ENCODE measurements at regions not wholly inside any gene's neighbourhood (a gene's known extent, or its start where the extent isn't known, plus 50 kb on each side); places are given as distances from the start of the nearest gene placed in this dataset.
"Not testable (repeated sequence)": the region's sequence is repeated elsewhere in the genome, so short reads cannot be mapped to it uniquely, and the experiment has no call there.

DNA sequence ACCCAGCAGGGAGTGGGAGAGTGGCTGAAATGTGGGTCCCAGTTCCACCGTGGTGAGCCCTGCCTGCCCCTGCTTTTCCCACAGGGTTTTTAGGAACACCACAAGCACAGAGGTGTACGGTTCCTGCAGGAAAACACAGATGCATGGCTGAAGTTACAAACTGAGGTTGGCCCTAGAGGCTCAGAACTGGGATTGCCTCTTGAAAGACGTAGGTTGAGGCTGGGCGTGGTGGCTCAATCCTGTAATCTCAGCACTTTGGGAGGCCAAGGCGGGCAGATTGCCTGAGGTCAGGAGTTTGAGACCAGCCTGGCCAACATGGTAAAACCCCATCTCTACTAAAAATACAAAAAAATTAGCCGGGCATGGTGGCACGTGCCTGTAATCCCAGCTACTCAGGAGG is 121.4 kb upstream of the KIF5B start:
- ATAC-seq, H2AFZ ChIP-seq: not testable (repeated sequence)

DNA sequence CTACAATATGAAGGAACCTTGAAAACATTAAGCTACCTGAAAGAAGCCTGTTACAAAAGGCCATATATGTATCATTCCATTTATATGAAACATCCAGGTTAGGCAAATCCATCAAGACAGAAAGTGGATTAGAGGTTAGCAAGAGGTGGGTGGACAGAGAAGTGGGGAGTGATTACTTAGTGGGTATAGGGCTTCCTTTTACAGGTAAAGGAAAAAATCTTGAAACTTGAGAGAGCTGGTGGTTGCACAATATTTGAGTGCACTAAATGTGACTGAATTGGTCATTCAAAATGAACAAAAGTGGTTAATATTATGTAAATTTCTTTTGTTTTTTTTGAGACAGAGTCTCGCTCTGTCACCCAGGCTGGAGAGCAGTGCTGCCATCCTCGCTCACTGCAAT is 119.4 kb upstream of the KIF5B start:
- no peak overlapping the region for H3K4me3 ChIP-seq
- no peaks in the 10 kb centered on the region for H3K4me1 Mint-ChIP-seq
- no peaks in the 10 kb centered on the region for H3K9me2 ChIP-seq (ENCODE audit: insufficient read depth)
- H3F3A ChIP-seq (replicated peaks; ENCODE audit: low read depth) = no peaks in the 10 kb centered on the region
- DNase-seq (ENCODE audit: low spot score) = no peak
- ATAC-seq = no peak
- H3K9me3 Mint-ChIP-seq = no peaks in the 10 kb centered on the region; the same call in 1 of the 3 replicates
- no peak overlapping the region for H3K4me2 ChIP-seq
- H2AFZ ChIP-seq = no peak overlapping the region
- H4K20me1 ChIP-seq (replicated peaks; ENCODE audit: insufficient read depth) = no peaks in the 10 kb centered on the region
- no peak overlapping the region for H3K27ac Mint-ChIP-seq
- H3K79me2 ChIP-seq (replicated peaks; ENCODE audit: insufficient read depth) = no peaks in the 10 kb centered on the region
- H3K4me1 ChIP-seq (ENCODE audit: insufficient read depth) = no peaks in the 10 kb centered on the region
- no peaks in the 10 kb centered on the region for H3K27me3 ChIP-seq (ENCODE audit: insufficient read depth)
- H3K27ac ChIP-seq (ENCODE audit: low read depth) = no peak overlapping the region
- no peaks in the 10 kb centered on the region for H3K36me3 ChIP-seq (ENCODE audit: insufficient read depth)
- no peak overlapping the region for H3K4me3 Mint-ChIP-seq
- no peaks in the 10 kb centered on the region for H3K27me3 Mint-ChIP-seq (ENCODE audit: insufficient read depth, low read depth, poor library complexity)
- no peak for TF ChIP-seq CREB1 (CRISPR knock-in tag; IDR thresholded peaks at IDR 0.05; ENCODE audit: low read depth)
- TF ChIP-seq NANOG (IDR thresholded peaks at IDR 0.05; ENCODE audit: borderline replicate concordance) = no peak
- TF ChIP-seq ZNF114 (CRISPR knock-in tag; IDR thresholded peaks at IDR 0.05) = no peak
- no peak for TF ChIP-seq STAT1 (IDR thresholded peaks at IDR 0.05; ENCODE audit: unreplicated experiment)
- H3K36me3 Mint-ChIP-seq (ENCODE audit: low read depth) = no peaks in the 10 kb centered on the region

More for the DNA sequence above, 121.4 kb upstream of the KIF5B start:
- H4K20me1 ChIP-seq (replicated peaks; ENCODE audit: insufficient read depth); H3F3A ChIP-seq (replicated peaks; ENCODE audit: low read depth); H3K79me2 ChIP-seq (replicated peaks; ENCODE audit: insufficient read depth); H3K4me1 Mint-ChIP-seq; H3K27me3 Mint-ChIP-seq (ENCODE audit: insufficient read depth, low read depth, poor library complexity); H3K4me3 Mint-ChIP-seq; H3K9me2 ChIP-seq (ENCODE audit: insufficient read depth); H3K4me3 ChIP-seq; H3K9me3 Mint-ChIP-seq; H3K36me3 ChIP-seq (ENCODE audit: insufficient read depth); H3K27ac ChIP-seq (ENCODE audit: low read depth); H3K36me3 Mint-ChIP-seq (ENCODE audit: low read depth); H3K4me2 ChIP-seq; H3K27ac Mint-ChIP-seq; H3K27me3 ChIP-seq (ENCODE audit: insufficient read depth); H3K4me1 ChIP-seq (ENCODE audit: insufficient read depth); DNase-seq (ENCODE audit: low spot score): not testable (repeated sequence)

- no peaks in the 10 kb centered on the region; the same call in 2 of the 3 replicates for H3K4me1 Mint-ChIP-seq
- Histone ChIP-seq H3K4me1 (ENCODE audit: insufficient read depth) (no peaks in the 10 kb centered on the region), H3K36me3 (ENCODE audit: insufficient read depth) (no peaks in the 10 kb centered on the region), H3K27me3 (ENCODE audit: insufficient read depth) (no peaks in the 10 kb centered on the region), H3K27ac (ENCODE audit: low read depth) (no peak overlapping the region), H3K9me2 (ENCODE audit: insufficient read depth) (no peaks in the 10 kb centered on the region), H3F3A (replicated peaks; ENCODE audit: low read depth) (no peaks in the 10 kb centered on the region), H3K79me2 (replicated peaks; ENCODE audit: insufficient read depth) (no peaks in the 10 kb centered on the region), H4K20me1 (replicated peaks; ENCODE audit: insufficient read depth) (no peaks in the 10 kb centered on the region), H3K4me2 (no peak overlapping the region), H3K4me3 (no peak overlapping the region), H2AFZ (peak overlapping the region; percentile 32; the same call in 1 of the 2 replicates)
- no peaks in the 10 kb centered on the region for H3K36me3 Mint-ChIP-seq (ENCODE audit: low read depth)
- no peak for ATAC-seq
- H3K9me3 Mint-ChIP-seq = no peaks in the 10 kb centered on the region; the same call in 1 of the 3 replicates
- no peak for DNase-seq (ENCODE audit: low spot score)
- H3K4me3 Mint-ChIP-seq = no peak overlapping the region
- H3K27me3 Mint-ChIP-seq (ENCODE audit: insufficient read depth, low read depth, poor library complexity) = peaks cover 1% of the 10 kb centered on the region
- no peak for TF ChIP-seq CREB1 (CRISPR knock-in tag; IDR thresholded peaks at IDR 0.05; ENCODE audit: low read depth)
- TF ChIP-seq POLR2AphosphoS5 (IDR thresholded peaks at IDR 0.05; ENCODE audit: low read depth) = no peak
- TF ChIP-seq STAT1 (IDR thresholded peaks at IDR 0.05; ENCODE audit: unreplicated experiment) = no peak
- no peak for TF ChIP-seq EZH2 (IDR thresholded peaks at IDR 0.05; ENCODE audit: low read depth, unreplicated experiment)
- no peak for TF ChIP-seq REST (IDR thresholded peaks at IDR 0.05; ENCODE audit: unreplicated experiment)
- TF ChIP-seq ZNF331 (CRISPR knock-in tag; IDR thresholded peaks at IDR 0.05; ENCODE audit: low read depth) = no peak
- no peak overlapping the region for H3K27ac Mint-ChIP-seq
Observed at GRCh38 chr10:32174349-32174893, 118.2 kb upstream of the KIF5B start.
